Stimulated activated naive B cell treated with anti-CD40 and anti-IgM and Interleukin-4, amounts not matched to agents 10 μg/mL and 1 μg/mL and 100 μg/mL, for 72 hours (primary cell): ENCODE measurements at regions not wholly inside any gene's neighbourhood (a gene's known extent, or its start where the extent isn't known, plus 50 kb on each side); places are given as distances from the start of the nearest gene placed in this dataset.

ENCODE experiments used
- ATAC-seq, 2 donors: fragments of 150-1000 bp; cut with Tn5 transposase; replicated peaks; 2 replicates each; pipeline ENCODE4 v1.10.0; 2021; ENCODE audit warnings: moderate library complexity in 1 of 2
- DNase-seq: peaks from one replicate; pipeline ENCODE4 v3.0.0; 2021
- H3K27ac Mint-ChIP-seq: one replicate; pipeline ENCODE4 v1.8.0; 2022; ENCODE audit warnings: mild to moderate bottlenecking, mixed read lengths
- H3K27me3 Mint-ChIP-seq, 2 donors: one replicate each; pipeline ENCODE4 v1.8.0; 2022; ENCODE audit warnings: mixed read lengths in 2 of 2
- H3K36me3 Mint-ChIP-seq, 2 donors: one replicate each; pipeline ENCODE4 v1.8.0; 2022; ENCODE audit warnings: mixed read lengths in 2 of 2, mild to moderate bottlenecking in 1 of 2
- H3K4me1 Mint-ChIP-seq, 2 donors: one replicate each; pipeline ENCODE4 v1.8.0; 2022; ENCODE audit warnings: mixed read lengths in 2 of 2, mild to moderate bottlenecking in 1 of 2
- H3K4me3 Mint-ChIP-seq, 2 donors: one replicate each; pipeline ENCODE4 v1.8.0; 2022; ENCODE audit warnings: mild to moderate bottlenecking in 2 of 2, mixed read lengths in 2 of 2, moderate library complexity in 1 of 2
- H3K9me3 Mint-ChIP-seq, 2 donors: one replicate each; pipeline ENCODE4 v1.8.0; 2022; ENCODE audit warnings: mixed read lengths in 2 of 2, mild to moderate bottlenecking in 1 of 2

DNA sequence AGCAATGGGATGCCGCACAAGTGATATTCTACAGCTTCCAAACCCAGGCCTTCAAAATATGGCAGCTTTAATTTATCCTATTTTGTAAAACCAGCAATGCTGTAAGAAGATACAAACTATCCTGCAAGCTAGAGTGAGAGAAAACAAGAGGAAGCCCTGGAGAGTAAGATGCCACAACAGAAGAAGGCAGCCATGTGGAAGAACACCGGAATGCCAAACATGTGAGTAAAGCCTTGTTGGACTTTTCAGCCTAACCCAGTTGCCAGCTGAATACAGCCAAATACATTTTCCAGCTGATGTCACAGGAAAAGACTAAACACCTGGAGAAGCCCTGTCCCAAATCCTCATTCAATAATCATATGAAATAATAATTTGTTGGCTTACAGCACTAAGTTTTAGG, 1115.1 kb upstream of the CADM2 start:
- no peaks in the 10 kb centered on the region for H3K36me3 Mint-ChIP-seq
- no peaks in the 10 kb centered on the region for H3K27me3 Mint-ChIP-seq
- H3K27ac Mint-ChIP-seq = no peak overlapping the region
- no peak overlapping the region for H3K4me3 Mint-ChIP-seq
- H3K4me1 Mint-ChIP-seq = no peaks in the 10 kb centered on the region
- DNase-seq (no peak), ATAC-seq (no peak)
- no peaks in the 10 kb centered on the region for H3K9me3 Mint-ChIP-seq

DNA sequence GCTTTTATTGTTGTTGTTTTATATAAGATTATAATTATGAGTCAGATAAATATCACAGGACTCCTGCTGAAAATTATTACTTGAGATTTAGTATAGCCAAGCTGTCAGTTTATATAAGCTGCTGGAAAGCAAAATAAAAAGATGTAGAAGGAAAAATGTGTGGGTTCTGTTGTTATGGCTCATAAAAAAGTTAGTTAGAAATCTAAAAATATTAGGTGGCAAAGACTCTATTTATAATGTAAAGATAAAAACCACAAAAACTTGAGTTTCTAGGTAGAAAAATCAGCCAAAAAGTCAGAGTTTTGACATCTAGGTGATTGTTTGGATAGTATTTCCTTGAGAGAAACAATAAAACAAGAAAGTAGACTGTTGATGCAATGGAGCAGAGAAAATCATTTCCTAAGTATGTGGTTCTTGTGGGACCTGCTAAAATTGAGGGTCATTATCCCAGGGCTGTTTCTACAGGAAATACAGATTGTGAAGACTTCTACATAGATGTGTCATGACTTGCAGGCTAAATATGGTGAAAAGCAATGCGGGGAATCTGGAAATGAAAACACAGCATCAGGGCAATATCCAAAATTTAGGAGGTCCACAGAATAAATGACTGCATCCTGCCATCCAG, 1109.6 kb upstream of the CADM2 start:
- Mint-ChIP-seq H3K4me3 (no peak overlapping the region), H3K27me3 (no peaks in the 10 kb centered on the region), H3K36me3 (no peaks in the 10 kb centered on the region), H3K4me1 (no peaks in the 10 kb centered on the region), H3K27ac (no peak overlapping the region), H3K9me3 (no peaks in the 10 kb centered on the region)
- DNase-seq = no peak
- ATAC-seq = no peak

GRCh38 chr3:83863380-83863779, 1095.4 kb upstream of the CADM2 start:
- no peak for ATAC-seq
- Mint-ChIP-seq H3K27ac (no peak overlapping the region), H3K4me1 (no peaks in the 10 kb centered on the region), H3K9me3 (peaks cover 5 to 7% of the 10 kb centered on the region in 2 donors), H3K36me3 (no peaks in the 10 kb centered on the region), H3K27me3 (no peaks in the 10 kb centered on the region), H3K4me3 (no peak overlapping the region)
- DNase-seq = no peak

- H3K27me3 Mint-ChIP-seq = no peaks in the 10 kb centered on the region
- H3K4me3 Mint-ChIP-seq = no peak overlapping the region
- no peaks in the 10 kb centered on the region for H3K4me1 Mint-ChIP-seq
- DNase-seq = no peak
- ATAC-seq = no peak
- H3K36me3 Mint-ChIP-seq = no peaks in the 10 kb centered on the region
- no peak overlapping the region for H3K27ac Mint-ChIP-seq
- H3K9me3 Mint-ChIP-seq = peaks cover 0 to 2% of the 10 kb centered on the region in 2 donors
Observed at GRCh38 chr3:83868909-83869567, 1089.8 kb upstream of the CADM2 start.

DNA sequence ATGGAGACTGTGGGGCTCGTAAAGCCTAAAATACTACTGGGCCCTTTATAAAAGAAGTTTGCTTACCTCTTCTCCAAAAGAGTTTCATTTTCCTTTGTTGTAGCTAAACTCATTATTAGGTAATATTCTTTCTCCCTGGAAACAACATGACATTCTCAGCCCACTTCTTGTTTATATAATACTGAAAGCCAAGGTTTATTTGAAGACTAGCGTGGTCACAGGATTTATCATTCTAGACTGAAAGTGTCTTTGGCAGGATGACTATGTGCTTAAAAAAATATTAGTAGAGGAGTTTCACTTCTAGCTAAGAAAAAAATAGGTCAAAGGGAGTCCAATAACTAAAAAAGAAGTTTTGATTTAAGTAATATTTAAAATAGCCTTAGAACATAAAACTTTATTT, 1085.2 kb upstream of the CADM2 start:
- Mint-ChIP-seq H3K4me1 (no peaks in the 10 kb centered on the region), H3K36me3 (no peaks in the 10 kb centered on the region), H3K4me3 (no peak overlapping the region), H3K27me3 (no peaks in the 10 kb centered on the region), H3K9me3 (peaks cover 0 to 3% of the 10 kb centered on the region in 2 donors), H3K27ac (no peak overlapping the region)
- ATAC-seq (no peak), DNase-seq (no peak)

GRCh38 chr3:83877910-83878309, 1080.9 kb upstream of the CADM2 start:
- peaks cover 0 to 1% of the 10 kb centered on the region in 2 donors for H3K9me3 Mint-ChIP-seq
- DNase-seq (no peak), ATAC-seq (no peak)
- no peaks in the 10 kb centered on the region for H3K36me3 Mint-ChIP-seq
- no peaks in the 10 kb centered on the region for H3K27me3 Mint-ChIP-seq
- H3K4me3 Mint-ChIP-seq = no peak overlapping the region
- no peaks in the 10 kb centered on the region for H3K4me1 Mint-ChIP-seq
- H3K27ac Mint-ChIP-seq = no peak overlapping the region

- no peak overlapping the region for H3K4me3 Mint-ChIP-seq
- no peak for DNase-seq
- peaks cover 2 to 3% of the 10 kb centered on the region in 2 donors for H3K9me3 Mint-ChIP-seq
- H3K36me3 Mint-ChIP-seq = no peaks in the 10 kb centered on the region
- H3K27me3 Mint-ChIP-seq = no peaks in the 10 kb centered on the region
- no peak overlapping the region for H3K27ac Mint-ChIP-seq
- no peaks in the 10 kb centered on the region for H3K4me1 Mint-ChIP-seq
- ATAC-seq = no peak
Observed at GRCh38 chr3:83882701-83883100, 1076.1 kb upstream of the CADM2 start.

- ATAC-seq = no peak
- Mint-ChIP-seq H3K36me3 (no peaks in the 10 kb centered on the region), H3K4me1 (no peaks in the 10 kb centered on the region), H3K27ac (no peak overlapping the region), H3K4me3 (no peak overlapping the region), H3K27me3 (no peaks in the 10 kb centered on the region), H3K9me3 (peaks cover 0 to 1% of the 10 kb centered on the region in 2 donors)
- no peak for DNase-seq
Observed at GRCh38 chr3:83890039-83890762, 1068.6 kb upstream of the CADM2 start.

- Mint-ChIP-seq H3K27ac (no peak overlapping the region), H3K4me3 (no peak overlapping the region), H3K4me1 (no peaks in the 10 kb centered on the region), H3K27me3 (no peaks in the 10 kb centered on the region), H3K9me3 (peaks cover 0 to 1% of the 10 kb centered on the region in 2 donors), H3K36me3 (no peaks in the 10 kb centered on the region)
- DNase-seq (no peak), ATAC-seq (no peak)
Observed at GRCh38 chr3:83890763-83891135, 1068.0 kb upstream of the CADM2 start.

DNA sequence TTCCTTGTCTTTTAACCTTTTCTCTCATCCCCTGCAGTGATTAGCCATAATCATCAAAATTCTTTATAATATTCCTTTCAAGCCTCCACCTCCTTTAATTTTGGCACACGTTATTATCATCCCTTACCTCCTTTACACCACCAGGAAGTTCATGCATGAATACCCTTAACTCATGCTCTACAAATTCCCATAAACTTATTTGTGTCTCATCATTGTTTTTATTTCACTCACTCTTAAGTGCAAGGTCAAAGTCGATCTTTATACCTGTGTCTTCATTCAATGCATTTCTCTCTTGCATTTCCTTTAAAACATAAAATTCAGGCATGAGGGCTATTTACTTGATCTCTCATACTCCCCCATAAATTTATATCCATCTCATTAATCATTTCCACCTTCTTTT, 1064.6 kb upstream of the CADM2 start:
- DNase-seq = no peak
- no peak overlapping the region for H3K27ac Mint-ChIP-seq
- ATAC-seq = no peak
- H3K9me3 Mint-ChIP-seq = peaks cover 0 to 1% of the 10 kb centered on the region in 2 donors
- H3K4me3 Mint-ChIP-seq = no peak overlapping the region
- H3K27me3 Mint-ChIP-seq = no peaks in the 10 kb centered on the region
- no peaks in the 10 kb centered on the region for H3K4me1 Mint-ChIP-seq
- no peaks in the 10 kb centered on the region for H3K36me3 Mint-ChIP-seq

- Mint-ChIP-seq H3K9me3 (peaks cover 1 to 7% of the 10 kb centered on the region in 2 donors), H3K27me3 (no peaks in the 10 kb centered on the region)
Observed at GRCh38 chr3:83895892-83896291, 1062.9 kb upstream of the CADM2 start.

GRCh38 chr3:83902787-83903533, 1055.8 kb upstream of the CADM2 start:
- no peak overlapping the region for H3K27ac Mint-ChIP-seq
- no peaks in the 10 kb centered on the region for H3K36me3 Mint-ChIP-seq
- no peaks in the 10 kb centered on the region for H3K4me1 Mint-ChIP-seq
- no peaks in the 10 kb centered on the region for H3K27me3 Mint-ChIP-seq
- peaks cover 1 to 7% of the 10 kb centered on the region in 2 donors for H3K9me3 Mint-ChIP-seq
- ATAC-seq (no peak), DNase-seq (no peak)
- H3K4me3 Mint-ChIP-seq = no peak overlapping the region

More at GRCh38 chr3:83895892-83896291, 1062.9 kb upstream of the CADM2 start:
- Mint-ChIP-seq H3K4me3 (no peak overlapping the region), H3K36me3 (no peaks in the 10 kb centered on the region), H3K27ac (no peak overlapping the region), H3K4me1 (no peaks in the 10 kb centered on the region)
- ATAC-seq (no peak), DNase-seq (no peak)

GRCh38 chr3:83913381-83913780, 1045.4 kb upstream of the CADM2 start:
- Mint-ChIP-seq H3K27me3 (no peaks in the 10 kb centered on the region), H3K36me3 (no peaks in the 10 kb centered on the region), H3K27ac (no peak overlapping the region), H3K4me3 (no peak overlapping the region), H3K4me1 (no peaks in the 10 kb centered on the region), H3K9me3 (no peaks in the 10 kb centered on the region)
- no peak for ATAC-seq
- no peak for DNase-seq

DNA sequence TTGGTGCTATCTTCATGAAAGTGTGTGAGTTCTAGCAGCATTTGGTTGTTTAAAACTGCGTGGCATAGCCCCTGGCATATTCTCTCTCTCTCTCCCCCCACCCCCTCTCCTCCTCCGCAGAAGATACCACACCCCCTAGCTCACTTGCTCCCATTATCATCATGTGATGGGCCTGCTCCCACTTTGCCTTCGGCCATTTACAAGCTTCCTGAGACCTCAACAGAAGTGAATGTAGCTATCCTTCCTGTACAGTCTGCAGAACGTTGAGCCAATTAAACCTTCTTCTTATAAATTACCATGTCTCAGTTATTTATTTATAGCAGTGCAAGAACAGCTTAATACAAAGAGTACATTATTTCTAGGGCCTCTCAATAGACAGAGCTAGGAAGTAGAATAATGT, 1032.5 kb upstream of the CADM2 start:
- H3K9me3 Mint-ChIP-seq = peaks cover 5 to 9% of the 10 kb centered on the region in 2 donors
- DNase-seq (no peak), ATAC-seq (no peak)
- no peak overlapping the region for H3K4me3 Mint-ChIP-seq
- H3K27me3 Mint-ChIP-seq = no peaks in the 10 kb centered on the region
- no peaks in the 10 kb centered on the region for H3K4me1 Mint-ChIP-seq
- H3K36me3 Mint-ChIP-seq = no peaks in the 10 kb centered on the region
- H3K27ac Mint-ChIP-seq = no peak overlapping the region
